ENCODE measurements at regions not wholly inside any gene's neighbourhood (a gene's known extent, or its start where the extent isn't known, plus 50 kb on each side); places are given as distances from the start of the nearest gene placed in this dataset.

- TF ChIP-seq CTCF (IDR thresholded peaks at IDR 0.05; ENCODE audit: extremely low read depth in 1 of 2, insufficient read depth in 1 of 2, low read depth in 1 of 2, low read length in 2 of 2) (no peak), POLR2AphosphoS5 (IDR thresholded peaks at IDR 0.05; ENCODE audit: insufficient read depth, low read depth, low read length) (no peak)
Observed at GRCh38 chr12:126038434-126038833, 973.2 kb downstream of the AACS start.

Data from endothelial cell of umbilical vein (primary cell).